ENCODE measurements at regions not wholly inside any gene's neighbourhood (a gene's known extent, or its start where the extent isn't known, plus 50 kb on each side); places are given as distances from the start of the nearest gene placed in this dataset.

DNA sequence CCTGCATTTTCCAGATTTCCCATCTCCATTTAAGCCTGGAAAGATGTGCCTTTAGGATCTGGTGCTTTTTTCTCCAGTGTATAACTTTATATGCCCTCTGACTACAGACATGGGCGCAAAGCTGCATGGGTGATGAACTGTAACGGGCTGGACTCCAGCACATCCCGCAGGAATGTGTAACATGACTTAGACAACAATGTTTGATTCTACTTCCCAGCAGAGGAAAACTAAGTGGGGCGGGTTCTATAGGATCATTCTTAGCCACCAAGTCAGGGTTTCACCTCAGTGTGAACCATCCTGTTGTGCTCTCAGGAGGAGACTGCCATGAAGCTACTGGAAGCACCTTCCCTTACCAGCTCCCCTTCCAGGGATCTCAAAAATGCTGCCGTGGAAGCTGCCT, 93.2 kb upstream of the SERP2 start:
- no peak overlapping the region for H4K8ac ChIP-seq (ENCODE audit: low read depth, low read length)
- no peak overlapping the region for H2AK5ac ChIP-seq (ENCODE audit: low read length)
- no peaks in the 10 kb centered on the region for H3K27me3 ChIP-seq (ENCODE audit: insufficient read depth, low read length, poor library complexity)
- H3K9ac ChIP-seq (ENCODE audit: low read length) = no peak overlapping the region
- no peak overlapping the region for H4K5ac ChIP-seq (ENCODE audit: low read length)
- H3K4me2 ChIP-seq (ENCODE audit: low read length) = no peak overlapping the region
- no peak overlapping the region for H2BK15ac ChIP-seq (replicated peaks; ENCODE audit: low read depth)
- H2BK120ac ChIP-seq (ENCODE audit: low read depth, low read length) = no peak overlapping the region
- no peak overlapping the region for H2BK5ac ChIP-seq (ENCODE audit: low read length)
- no peak overlapping the region for H3K4ac ChIP-seq (ENCODE audit: low read depth, low read length)
- H3K79me2 ChIP-seq (ENCODE audit: control insufficient read depth, insufficient read depth, low read length) = no peaks in the 10 kb centered on the region
- H3K23ac ChIP-seq (ENCODE audit: low read length) = no peak overlapping the region
- no peak overlapping the region for H3K56ac ChIP-seq (ENCODE audit: low read length)
- H3K4me3 ChIP-seq (ENCODE audit: low read length) = no peak overlapping the region
- no peaks in the 10 kb centered on the region for H3K79me1 ChIP-seq (ENCODE audit: low read length)
- H3K4me1 ChIP-seq (ENCODE audit: control insufficient read depth, low read depth, low read length) = no peaks in the 10 kb centered on the region
- no peak for DNase-seq
- no peak overlapping the region for H3K18ac ChIP-seq (ENCODE audit: low read length)
- no peak overlapping the region for H3K27ac ChIP-seq (ENCODE audit: low read depth, low read length)
- WGBS (ENCODE audit: extremely low coverage, insufficient coverage, low lambda C conversion rate) = no CpG with 5 or more reads among the region's 5 CpGs
- H3K36me3 ChIP-seq (ENCODE audit: control insufficient read depth, insufficient read depth, low read length) = no peaks in the 10 kb centered on the region

DNA sequence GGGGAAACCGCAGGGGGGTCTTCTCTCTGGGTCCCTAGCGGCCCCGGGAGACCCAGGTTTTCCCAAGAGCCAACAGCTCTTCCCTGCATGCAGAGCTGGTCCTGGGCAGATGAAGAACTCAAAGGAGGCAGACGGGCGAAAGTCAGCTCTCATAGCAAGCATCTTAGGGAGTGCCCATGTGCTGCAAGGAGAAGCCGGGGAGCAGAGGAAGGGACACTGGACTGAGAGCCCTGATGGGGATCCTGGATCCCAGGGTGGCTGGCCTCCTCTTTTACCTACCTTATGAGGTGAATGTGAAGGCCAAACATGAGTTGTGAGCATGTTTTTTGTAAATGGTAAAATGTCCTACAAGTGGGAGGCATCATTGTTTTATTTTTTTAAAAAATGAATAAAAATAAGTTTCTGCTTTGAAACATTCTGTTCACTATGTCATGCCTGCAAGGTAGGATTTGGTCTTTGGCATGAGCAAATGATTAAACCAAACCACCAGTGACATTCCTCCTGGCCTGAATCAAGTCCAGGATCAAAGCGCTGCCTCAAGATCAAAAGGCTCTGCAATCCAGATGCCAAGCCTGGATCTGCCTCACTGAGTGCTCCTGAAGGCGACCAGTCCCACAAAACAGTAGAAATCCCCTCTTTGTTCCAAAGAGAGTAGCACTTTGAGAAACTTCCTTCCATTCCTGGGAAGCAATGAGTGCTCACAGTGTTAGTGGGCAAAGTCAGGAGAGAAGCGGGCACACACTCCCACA, 92.2 kb upstream of the SERP2 start:
- Histone ChIP-seq H3K4me3 (ENCODE audit: low read length) (no peak overlapping the region), H3K23ac (ENCODE audit: low read length) (no peak overlapping the region), H3K4me2 (ENCODE audit: low read length) (no peak overlapping the region), H3K36me3 (ENCODE audit: control insufficient read depth, insufficient read depth, low read length) (no peaks in the 10 kb centered on the region), H2AK5ac (ENCODE audit: low read length) (no peak overlapping the region), H4K8ac (ENCODE audit: low read depth, low read length) (no peak overlapping the region), H3K27me3 (ENCODE audit: insufficient read depth, low read length, poor library complexity) (no peaks in the 10 kb centered on the region), H3K79me2 (ENCODE audit: control insufficient read depth, insufficient read depth, low read length) (no peaks in the 10 kb centered on the region), H3K9ac (ENCODE audit: low read length) (no peak overlapping the region), H3K4me1 (ENCODE audit: control insufficient read depth, low read depth, low read length) (no peaks in the 10 kb centered on the region), H3K27ac (ENCODE audit: low read depth, low read length) (no peak overlapping the region), H3K79me1 (ENCODE audit: low read length) (no peaks in the 10 kb centered on the region), H3K4ac (ENCODE audit: low read depth, low read length) (no peak overlapping the region), H3K56ac (ENCODE audit: low read length) (no peak overlapping the region), H2BK120ac (ENCODE audit: low read depth, low read length) (no peak overlapping the region), H2BK5ac (ENCODE audit: low read length) (no peak overlapping the region), H2BK15ac (replicated peaks; ENCODE audit: low read depth) (no peak overlapping the region), H4K5ac (ENCODE audit: low read length) (no peak overlapping the region), H3K18ac (ENCODE audit: low read length) (no peak overlapping the region)
- no CpG with 5 or more reads among the region's 9 CpGs for WGBS (ENCODE audit: extremely low coverage, insufficient coverage, low lambda C conversion rate)
- DNase-seq = no peak

DNA sequence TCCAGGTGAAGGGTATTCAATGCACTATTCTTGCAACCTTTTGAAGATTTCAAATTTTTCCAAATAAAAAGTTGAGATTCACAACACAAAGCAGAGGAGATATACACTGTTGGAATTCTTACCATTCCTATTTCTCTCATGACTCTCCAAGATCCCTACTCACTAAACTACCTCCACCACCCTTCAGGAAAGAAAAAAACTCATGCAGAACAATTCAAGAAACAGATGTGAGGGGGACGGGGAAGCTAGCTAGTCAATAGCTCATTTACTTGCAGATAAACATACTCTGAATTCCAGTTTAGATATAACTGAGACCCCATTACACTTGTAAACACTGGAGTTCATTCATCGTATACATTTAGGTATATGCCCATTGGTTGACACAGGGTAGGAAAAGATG, 90.0 kb upstream of the SERP2 start:
- H3K56ac ChIP-seq (ENCODE audit: low read length) = no peak overlapping the region
- no peak overlapping the region for H2BK5ac ChIP-seq (ENCODE audit: low read length)
- no peak overlapping the region for H3K23ac ChIP-seq (ENCODE audit: low read length)
- no peak overlapping the region for H2AK5ac ChIP-seq (ENCODE audit: low read length)
- H2BK120ac ChIP-seq (ENCODE audit: low read depth, low read length) = no peak overlapping the region
- WGBS (ENCODE audit: extremely low coverage, insufficient coverage, low lambda C conversion rate) = no CpG with 5 or more reads among the region's 2 CpGs
- H4K8ac ChIP-seq (ENCODE audit: low read depth, low read length) = no peak overlapping the region
- no peaks in the 10 kb centered on the region for H3K36me3 ChIP-seq (ENCODE audit: control insufficient read depth, insufficient read depth, low read length)
- no peak overlapping the region for H3K4ac ChIP-seq (ENCODE audit: low read depth, low read length)
- H3K9ac ChIP-seq (ENCODE audit: low read length) = no peak overlapping the region
- peak; percentile 50 for DNase-seq
- H2BK15ac ChIP-seq (replicated peaks; ENCODE audit: low read depth) = no peak overlapping the region
- H3K79me2 ChIP-seq (ENCODE audit: control insufficient read depth, insufficient read depth, low read length) = no peaks in the 10 kb centered on the region
- no peak overlapping the region for H3K4me3 ChIP-seq (ENCODE audit: low read length)
- H3K4me2 ChIP-seq (ENCODE audit: low read length) = no peak overlapping the region
- no peak overlapping the region for H4K5ac ChIP-seq (ENCODE audit: low read length)
- H3K27me3 ChIP-seq (ENCODE audit: insufficient read depth, low read length, poor library complexity) = no peaks in the 10 kb centered on the region
- no peak overlapping the region for H3K18ac ChIP-seq (ENCODE audit: low read length)
- no peaks in the 10 kb centered on the region for H3K4me1 ChIP-seq (ENCODE audit: control insufficient read depth, low read depth, low read length)
- no peaks in the 10 kb centered on the region for H3K79me1 ChIP-seq (ENCODE audit: low read length)
- H3K27ac ChIP-seq (ENCODE audit: low read depth, low read length) = no peak overlapping the region

DNA sequence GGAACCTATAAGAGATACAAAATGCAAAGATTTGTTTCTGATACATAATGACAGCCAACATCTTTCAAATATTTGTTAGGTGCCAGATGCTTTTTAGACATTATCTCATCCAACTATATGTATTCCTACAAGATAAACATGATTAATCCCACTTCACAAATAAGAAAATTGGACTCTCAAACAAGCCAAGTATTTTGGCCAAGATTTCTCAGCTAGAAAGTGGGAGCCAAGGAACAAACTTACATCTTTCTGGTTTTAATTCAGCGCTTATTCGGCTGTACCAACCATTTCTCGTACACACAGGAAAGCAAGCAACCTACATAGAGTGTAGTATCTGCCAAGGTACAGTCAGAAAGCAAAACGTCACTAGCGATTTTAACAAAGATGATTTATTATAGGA, 85.7 kb upstream of the SERP2 start:
- no peaks in the 10 kb centered on the region for H3K79me2 ChIP-seq (ENCODE audit: control insufficient read depth, insufficient read depth, low read length)
- no peaks in the 10 kb centered on the region for H3K27me3 ChIP-seq (ENCODE audit: insufficient read depth, low read length, poor library complexity)
- no peak overlapping the region for H3K4me3 ChIP-seq (ENCODE audit: low read length)
- no peaks in the 10 kb centered on the region for H3K36me3 ChIP-seq (ENCODE audit: control insufficient read depth, insufficient read depth, low read length)
- H3K4me1 ChIP-seq (ENCODE audit: control insufficient read depth, low read depth, low read length) = peaks cover 2% of the 10 kb centered on the region
- no peak overlapping the region for H2AK5ac ChIP-seq (ENCODE audit: low read length)
- H2BK5ac ChIP-seq (ENCODE audit: low read length) = no peak overlapping the region
- H2BK120ac ChIP-seq (ENCODE audit: low read depth, low read length) = no peak overlapping the region
- no peak overlapping the region for H3K9ac ChIP-seq (ENCODE audit: low read length)
- H3K23ac ChIP-seq (ENCODE audit: low read length) = no peak overlapping the region
- no peak overlapping the region for H2BK15ac ChIP-seq (replicated peaks; ENCODE audit: low read depth)
- H4K8ac ChIP-seq (ENCODE audit: low read depth, low read length) = no peak overlapping the region
- no peak overlapping the region for H3K4me2 ChIP-seq (ENCODE audit: low read length)
- no CpG with 5 or more reads among the region's 5 CpGs for WGBS (ENCODE audit: extremely low coverage, insufficient coverage, low lambda C conversion rate)
- DNase-seq = no peak
- H3K79me1 ChIP-seq (ENCODE audit: low read length) = no peaks in the 10 kb centered on the region
- H3K27ac ChIP-seq (ENCODE audit: low read depth, low read length) = no peak overlapping the region
- H3K18ac ChIP-seq (ENCODE audit: low read length) = no peak overlapping the region
- H3K4ac ChIP-seq (ENCODE audit: low read depth, low read length) = no peak overlapping the region
- no peak overlapping the region for H4K5ac ChIP-seq (ENCODE audit: low read length)
- H3K56ac ChIP-seq (ENCODE audit: low read length) = no peak overlapping the region

DNA sequence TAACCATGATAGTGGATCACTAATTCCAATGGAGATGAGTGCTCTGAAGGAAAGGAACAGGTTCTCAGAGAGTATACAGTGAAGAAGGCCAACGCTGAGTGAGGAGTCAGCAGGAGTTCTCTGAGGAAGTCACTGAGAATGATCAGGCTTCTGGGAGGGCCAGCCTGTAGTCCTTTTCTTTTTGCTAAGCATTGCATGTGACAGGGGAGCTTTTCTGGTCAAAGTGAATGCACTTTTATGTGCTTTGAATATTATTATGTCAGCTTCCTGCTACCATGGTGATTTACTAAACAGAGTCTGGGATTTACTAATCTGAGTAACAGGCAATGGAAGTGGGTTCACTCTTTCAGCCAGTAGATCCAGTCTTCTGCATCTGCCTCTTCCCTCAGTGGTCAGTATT, 81.1 kb upstream of the SERP2 start:
- Histone ChIP-seq H3K36me3 (ENCODE audit: control insufficient read depth, insufficient read depth, low read length) (no peaks in the 10 kb centered on the region), H2AK5ac (ENCODE audit: low read length) (no peak overlapping the region), H3K27me3 (ENCODE audit: insufficient read depth, low read length, poor library complexity) (no peaks in the 10 kb centered on the region), H2BK5ac (ENCODE audit: low read length) (no peak overlapping the region), H3K4ac (ENCODE audit: low read depth, low read length) (no peak overlapping the region), H3K56ac (ENCODE audit: low read length) (no peak overlapping the region), H3K4me2 (ENCODE audit: low read length) (no peak overlapping the region), H4K5ac (ENCODE audit: low read length) (no peak overlapping the region), H3K4me1 (ENCODE audit: control insufficient read depth, low read depth, low read length) (peaks cover 2% of the 10 kb centered on the region), H4K8ac (ENCODE audit: low read depth, low read length) (no peak overlapping the region), H3K18ac (ENCODE audit: low read length) (no peak overlapping the region), H2BK15ac (replicated peaks; ENCODE audit: low read depth) (no peak overlapping the region), H3K27ac (ENCODE audit: low read depth, low read length) (no peak overlapping the region), H3K9ac (ENCODE audit: low read length) (no peak overlapping the region), H2BK120ac (ENCODE audit: low read depth, low read length) (no peak overlapping the region), H3K79me2 (ENCODE audit: control insufficient read depth, insufficient read depth, low read length) (no peaks in the 10 kb centered on the region), H3K4me3 (ENCODE audit: low read length) (no peak overlapping the region), H3K79me1 (ENCODE audit: low read length) (no peaks in the 10 kb centered on the region), H3K23ac (ENCODE audit: low read length) (no peak overlapping the region)
- no CpG with 5 or more reads among the region's 1 CpG for WGBS (ENCODE audit: extremely low coverage, insufficient coverage, low lambda C conversion rate)
- no peak for DNase-seq

DNA sequence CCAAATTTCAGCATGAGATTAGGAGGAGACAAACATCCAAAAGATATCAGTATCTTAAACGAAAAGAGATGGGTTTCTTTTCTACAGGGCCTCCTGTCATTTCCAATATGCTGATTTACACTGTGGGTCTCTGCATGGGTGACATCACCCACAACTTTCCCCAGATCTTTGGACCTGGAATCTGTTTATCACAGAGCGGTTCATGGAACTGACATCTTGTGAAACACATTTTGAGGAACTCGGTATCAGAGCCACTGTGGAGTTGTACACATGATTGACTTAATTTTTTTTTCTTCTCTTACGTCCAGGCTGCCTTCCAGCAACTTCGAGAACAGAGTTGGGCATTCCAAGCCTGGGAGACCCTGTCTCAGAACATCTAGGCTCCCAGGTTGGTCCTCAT, 80.2 kb upstream of the SERP2 start:
- no peak overlapping the region for H2BK15ac ChIP-seq (replicated peaks; ENCODE audit: low read depth)
- H3K79me1 ChIP-seq (ENCODE audit: low read length) = no peaks in the 10 kb centered on the region
- no peak overlapping the region for H2BK120ac ChIP-seq (ENCODE audit: low read depth, low read length)
- H3K23ac ChIP-seq (ENCODE audit: low read length) = no peak overlapping the region
- H3K4me2 ChIP-seq (ENCODE audit: low read length) = no peak overlapping the region
- no peaks in the 10 kb centered on the region for H3K79me2 ChIP-seq (ENCODE audit: control insufficient read depth, insufficient read depth, low read length)
- H3K56ac ChIP-seq (ENCODE audit: low read length) = no peak overlapping the region
- no CpG with 5 or more reads among the region's 5 CpGs for WGBS (ENCODE audit: extremely low coverage, insufficient coverage, low lambda C conversion rate)
- DNase-seq = no peak
- H3K27me3 ChIP-seq (ENCODE audit: insufficient read depth, low read length, poor library complexity) = no peaks in the 10 kb centered on the region
- peaks cover 2% of the 10 kb centered on the region for H3K4me1 ChIP-seq (ENCODE audit: control insufficient read depth, low read depth, low read length)
- no peak overlapping the region for H3K4ac ChIP-seq (ENCODE audit: low read depth, low read length)
- no peak overlapping the region for H3K9ac ChIP-seq (ENCODE audit: low read length)
- no peak overlapping the region for H3K27ac ChIP-seq (ENCODE audit: low read depth, low read length)
- H3K18ac ChIP-seq (ENCODE audit: low read length) = no peak overlapping the region
- no peaks in the 10 kb centered on the region for H3K36me3 ChIP-seq (ENCODE audit: control insufficient read depth, insufficient read depth, low read length)
- no peak overlapping the region for H3K4me3 ChIP-seq (ENCODE audit: low read length)
- no peak overlapping the region for H4K8ac ChIP-seq (ENCODE audit: low read depth, low read length)
- H4K5ac ChIP-seq (ENCODE audit: low read length) = no peak overlapping the region
- H2BK5ac ChIP-seq (ENCODE audit: low read length) = no peak overlapping the region
- H2AK5ac ChIP-seq (ENCODE audit: low read length) = no peak overlapping the region
